ENCODE measurements at regions not wholly inside any gene's neighbourhood (a gene's known extent, or its start where the extent isn't known, plus 50 kb on each side); places are given as distances from the start of the nearest gene placed in this dataset.

DNA sequence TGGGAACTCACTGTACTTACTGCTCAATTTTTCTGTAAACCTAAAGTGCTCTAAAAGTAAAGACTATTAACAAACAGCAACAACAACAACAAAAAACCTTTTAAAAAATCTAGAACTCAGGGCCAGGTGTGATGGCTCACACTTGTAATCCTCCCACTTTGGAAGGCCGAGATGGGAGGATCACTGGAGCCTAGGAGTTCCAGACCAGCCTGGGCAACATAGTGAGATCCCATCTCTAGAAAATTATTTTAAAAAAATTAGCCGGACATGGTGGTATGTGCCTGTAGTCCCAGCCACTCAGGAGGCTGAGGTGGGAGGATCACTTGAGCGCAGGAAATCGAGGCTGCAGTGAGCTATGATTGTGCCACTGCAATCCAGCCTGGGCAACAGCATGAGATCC lies 161.8 kb downstream of the NUP210 start:
- in situ Hi-C loops (cut with MboI) (no loop called here), intact Hi-C loops (cut with micrococcal nuclease; ENCODE audit: unreplicated experiment) (no loop called here)
- ChIA-PET CTCF (no interaction called here), POLR2A (no interaction called here), RAD21 (ENCODE audit: unreplicated experiment) (no interaction called here), SMC1A (ENCODE audit: uncharacterized antibody, unreplicated experiment) (interaction anchor here (0.6 kb wide), 1 partner anchor 111 kb away, joined by 4 read pairs; no protein-coding TSS in a partner anchor)
- Histone ChIP-seq H3K4me2 (ENCODE audit: control insufficient read depth, insufficient read depth) (no peak overlapping the region), H3K4me3 (no peak overlapping the region), H3K27ac (ENCODE audit: control insufficient read depth, insufficient read depth) (no peak overlapping the region), H3K9ac (ENCODE audit: control insufficient read depth, insufficient read depth, low read length) (no peak overlapping the region), H3K9me3 (replicated peaks; ENCODE audit: control insufficient read depth, insufficient read depth, low read length) (no peaks in the 10 kb centered on the region), H2AFZ (ENCODE audit: control insufficient read depth, low read depth, low read length) (no peak overlapping the region), H3K27me3 (replicated peaks in 1 of 2; ENCODE audit: control insufficient read depth in 2 of 2, insufficient read depth in 2 of 2, low read length in 1 of 2) (peaks cover 0 to 4% of the 10 kb centered on the region in 2 experiments; a peak in 3 of 4 replicates), H4K20me1 (ENCODE audit: control insufficient read depth, insufficient read depth) (no peaks in the 10 kb centered on the region), H3K36me3 (ENCODE audit: control insufficient read depth in 2 of 2, insufficient read depth in 2 of 2, low read length in 1 of 2) (no peaks in the 10 kb centered on the region), H3K79me2 (ENCODE audit: control insufficient read depth, insufficient read depth, low read length) (no peaks in the 10 kb centered on the region), H3K4me1 (ENCODE audit: control insufficient read depth, insufficient read depth, low read length) (peaks cover 8% of the 10 kb centered on the region; the same call in 1 of the 2 replicates)
- ATAC-seq (no peak), FAIRE-seq (no peak), DNase-seq (ENCODE audit: low read depth, low spot score) (no peak)
- TF ChIP-seq NR2F1 (conservative IDR thresholded peaks at IDR 0.05): no peak
- no peak for TF ChIP-seq POLR2AphosphoS2 (IDR thresholded peaks at IDR 0.05; ENCODE audit: low read depth, low read length)
- TF ChIP-seq ZNF274 (IDR thresholded peaks at IDR 0.05; ENCODE audit: insufficient read depth, insufficient read length): no peak
- TF ChIP-seq KLF5 (IDR thresholded peaks at IDR 0.05; ENCODE audit: partially characterized antibody): no peak
- TF ChIP-seq CHD1 (IDR thresholded peaks at IDR 0.05; ENCODE audit: low read depth, low read length): no peak
- no peak for TF ChIP-seq EED (IDR thresholded peaks at IDR 0.05; ENCODE audit: low read depth)
- TF ChIP-seq SPI1 (IDR thresholded peaks at IDR 0.05; ENCODE audit: borderline replicate concordance, insufficient read depth, low read depth, low read length): no peak
- no peak for TF ChIP-seq STAT3 (IDR thresholded peaks at IDR 0.05; ENCODE audit: low read depth, low read length)
- TF ChIP-seq, protein P1, sequence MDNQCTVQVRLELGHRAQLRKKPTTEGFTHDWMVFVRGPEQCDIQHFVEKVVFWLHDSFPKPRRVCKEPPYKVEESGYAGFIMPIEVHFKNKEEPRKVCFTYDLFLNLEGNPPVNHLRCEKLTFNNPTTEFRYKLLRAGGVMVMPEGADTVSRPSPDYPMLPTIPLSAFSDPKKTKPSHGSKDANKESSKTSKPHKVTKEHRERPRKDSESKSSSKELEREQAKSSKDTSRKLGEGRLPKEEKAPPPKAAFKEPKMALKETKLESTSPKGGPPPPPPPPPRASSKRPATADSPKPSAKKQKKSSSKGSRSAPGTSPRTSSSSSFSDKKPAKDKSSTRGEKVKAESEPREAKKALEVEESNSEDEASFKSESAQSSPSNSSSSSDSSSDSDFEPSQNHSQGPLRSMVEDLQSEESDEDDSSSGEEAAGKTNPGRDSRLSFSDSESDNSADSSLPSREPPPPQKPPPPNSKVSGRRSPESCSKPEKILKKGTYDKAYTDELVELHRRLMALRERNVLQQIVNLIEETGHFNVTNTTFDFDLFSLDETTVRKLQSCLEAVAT (IDR thresholded peaks at IDR 0.05): no peak
- TF ChIP-seq SMAD5 (IDR thresholded peaks at IDR 0.05; ENCODE audit: low read depth): no peak
- TF ChIP-seq ESRRA (IDR thresholded peaks at IDR 0.05; ENCODE audit: low read length): no peak
- no peak for TF ChIP-seq GATAD2B (conservative IDR thresholded peaks at IDR 0.05; ENCODE audit: low read depth)
- no peak for TF ChIP-seq RELA (IDR thresholded peaks at IDR 0.05; ENCODE audit: borderline replicate concordance, partially characterized antibody)
- TF ChIP-seq, protein P2, sequence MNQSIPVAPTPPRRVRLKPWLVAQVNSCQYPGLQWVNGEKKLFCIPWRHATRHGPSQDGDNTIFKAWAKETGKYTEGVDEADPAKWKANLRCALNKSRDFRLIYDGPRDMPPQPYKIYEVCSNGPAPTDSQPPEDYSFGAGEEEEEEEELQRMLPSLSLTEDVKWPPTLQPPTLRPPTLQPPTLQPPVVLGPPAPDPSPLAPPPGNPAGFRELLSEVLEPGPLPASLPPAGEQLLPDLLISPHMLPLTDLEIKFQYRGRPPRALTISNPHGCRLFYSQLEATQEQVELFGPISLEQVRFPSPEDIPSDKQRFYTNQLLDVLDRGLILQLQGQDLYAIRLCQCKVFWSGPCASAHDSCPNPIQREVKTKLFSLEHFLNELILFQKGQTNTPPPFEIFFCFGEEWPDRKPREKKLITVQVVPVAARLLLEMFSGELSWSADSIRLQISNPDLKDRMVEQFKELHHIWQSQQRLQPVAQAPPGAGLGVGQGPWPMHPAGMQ (IDR thresholded peaks at IDR 0.05; ENCODE audit: borderline replicate concordance): no peak
- 43% methylated on average over 4 of the region's 4 CpGs for WGBS (ENCODE audit: insufficient coverage, insufficient replicate concordance, low lambda C conversion rate, missing lambda C conversion rate)
- no TSS peak for BruUV-seq (replicated peaks)
